ENCODE measurements at regions not wholly inside any gene's neighbourhood (a gene's known extent, or its start where the extent isn't known, plus 50 kb on each side); places are given as distances from the start of the nearest gene placed in this dataset.

DNA sequence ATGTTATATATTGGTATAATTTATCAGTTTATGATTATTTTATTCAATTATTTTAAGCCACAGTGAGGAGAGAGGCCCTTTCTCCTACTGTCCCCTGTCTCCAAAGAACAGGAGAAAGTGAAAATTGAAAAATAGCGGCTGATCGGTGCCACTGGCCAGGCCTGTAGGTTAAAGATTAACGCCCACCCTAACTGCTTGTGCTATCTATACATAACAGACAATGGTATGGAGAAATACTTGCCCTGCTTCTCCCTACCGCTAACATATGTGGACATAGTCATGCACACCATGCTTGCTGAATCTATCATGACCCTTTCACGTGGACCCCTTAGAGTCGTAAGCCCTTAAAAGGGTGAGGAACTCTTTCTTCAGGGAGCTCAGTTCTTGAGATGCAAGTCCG is 67.5 kb downstream of the EIF1AY start:
- H3K9me3 ChIP-seq = no peaks in the 10 kb centered on the region
- 51% methylated on average over 7 of the region's 7 CpGs for WGBS (ENCODE audit: missing lambda C conversion rate)
- CTCF ChIA-PET = no interaction called here
- H3K27ac ChIP-seq = no peak overlapping the region
- no peaks in the 10 kb centered on the region for H3K4me1 ChIP-seq
- FAIRE-seq (no peak), ATAC-seq (no peak), DNase-seq (ENCODE audit: low read depth in 1 of 2, low spot score in 1 of 2) (no peak)
- TF ChIP-seq EP300 (IDR thresholded peaks at IDR 0.05) = no peak
- TF ChIP-seq, protein P1, sequence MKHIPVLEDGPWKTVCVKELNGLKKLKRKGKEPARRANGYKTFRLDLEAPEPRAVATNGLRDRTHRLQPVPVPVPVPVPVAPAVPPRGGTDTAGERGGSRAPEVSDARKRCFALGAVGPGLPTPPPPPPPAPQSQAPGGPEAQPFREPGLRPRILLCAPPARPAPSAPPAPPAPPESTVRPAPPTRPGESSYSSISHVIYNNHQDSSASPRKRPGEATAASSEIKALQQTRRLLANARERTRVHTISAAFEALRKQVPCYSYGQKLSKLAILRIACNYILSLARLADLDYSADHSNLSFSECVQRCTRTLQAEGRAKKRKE (CRISPR knock-in tag; IDR thresholded peaks at IDR 0.05; ENCODE audit: low read depth) = no peak
- no peak for TF ChIP-seq RCOR1 (IDR thresholded peaks at IDR 0.05; ENCODE audit: low read depth, low read length)
- no peak for TF ChIP-seq EHF (CRISPR knock-in tag; IDR thresholded peaks at IDR 0.05)
- TF ChIP-seq, protein P2, sequence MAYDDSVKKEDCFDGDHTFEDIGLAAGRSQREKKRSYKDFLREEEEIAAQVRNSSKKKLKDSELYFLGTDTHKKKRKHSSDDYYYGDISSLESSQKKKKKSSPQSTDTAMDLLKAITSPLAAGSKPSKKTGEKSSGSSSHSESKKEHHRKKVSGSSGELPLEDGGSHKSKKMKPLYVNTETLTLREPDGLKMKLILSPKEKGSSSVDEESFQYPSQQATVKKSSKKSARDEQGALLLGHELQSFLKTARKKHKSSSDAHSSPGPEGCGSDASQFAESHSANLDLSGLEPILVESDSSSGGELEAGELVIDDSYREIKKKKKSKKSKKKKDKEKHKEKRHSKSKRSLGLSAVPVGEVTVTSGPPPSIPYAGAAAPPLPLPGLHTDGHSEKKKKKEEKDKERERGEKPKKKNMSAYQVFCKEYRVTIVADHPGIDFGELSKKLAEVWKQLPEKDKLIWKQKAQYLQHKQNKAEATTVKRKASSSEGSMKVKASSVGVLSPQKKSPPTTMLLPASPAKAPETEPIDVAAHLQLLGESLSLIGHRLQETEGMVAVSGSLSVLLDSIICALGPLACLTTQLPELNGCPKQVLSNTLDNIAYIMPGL (CRISPR knock-in tag; IDR thresholded peaks at IDR 0.05; ENCODE audit: borderline replicate concordance) = no peak
- no peak for TF ChIP-seq MAFK (IDR thresholded peaks at IDR 0.05; ENCODE audit: partially characterized antibody)
- TF ChIP-seq ESRRA (IDR thresholded peaks at IDR 0.05; ENCODE audit: borderline replicate concordance, low read length) = no peak
- no peak for TF ChIP-seq FOSB (CRISPR knock-in tag; IDR thresholded peaks at IDR 0.05)
- no peak for TF ChIP-seq CBX8 (IDR thresholded peaks at IDR 0.05)
- no peak for TF ChIP-seq HOXB13 (CRISPR knock-in tag; IDR thresholded peaks at IDR 0.05; ENCODE audit: low read depth)
- no peak for TF ChIP-seq TP53 (CRISPR knock-in tag; IDR thresholded peaks at IDR 0.05)
- TF ChIP-seq NR3C1 (IDR thresholded peaks at IDR 0.05) = no peak
- no peak for TF ChIP-seq HDAC2 (IDR thresholded peaks at IDR 0.05)
- no peak for TF ChIP-seq NPAS2 (CRISPR knock-in tag; IDR thresholded peaks at IDR 0.05; ENCODE audit: borderline replicate concordance)
- TF ChIP-seq FOSL2 (IDR thresholded peaks at IDR 0.05) = no peak
- TF ChIP-seq FOSL2 (CRISPR knock-in tag; IDR thresholded peaks at IDR 0.05) = no peak
- H3K4me2 ChIP-seq = no peak overlapping the region
- POLR2A ChIA-PET = no interaction called here
- no peak overlapping the region for H3K4me3 ChIP-seq

DNA sequence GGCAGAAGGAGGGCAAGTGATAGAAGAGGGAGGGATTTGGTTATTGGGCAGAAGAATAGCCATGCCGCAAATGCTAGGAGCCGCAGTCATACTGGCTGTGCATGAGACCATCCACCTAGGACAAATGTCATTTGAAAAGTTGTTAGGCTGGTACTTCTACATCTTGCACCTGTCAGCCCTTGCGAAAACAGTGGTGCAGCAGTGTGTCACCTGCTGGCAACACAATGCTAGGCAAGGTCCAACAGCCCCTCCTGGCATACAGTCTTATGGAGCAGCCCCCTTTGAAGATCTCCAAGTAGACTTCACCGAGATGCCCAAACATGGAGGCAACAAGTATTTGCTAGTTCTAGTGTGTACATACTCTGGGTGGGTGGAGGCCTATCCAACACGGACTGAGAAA is 72.7 kb downstream of the EIF1AY start:
- no peaks in the 10 kb centered on the region for H3K4me1 ChIP-seq
- no peak overlapping the region for H3K4me3 ChIP-seq
- no peaks in the 10 kb centered on the region for H3K9me3 ChIP-seq
- no peak for FAIRE-seq
- no peak overlapping the region for H3K27ac ChIP-seq
- ChIA-PET POLR2A (no interaction called here), CTCF (no interaction called here)
- H3K4me2 ChIP-seq = no peak overlapping the region
- DNase-seq (ENCODE audit: low read depth in 1 of 2, low spot score in 1 of 2) = no peak
- no peak for ATAC-seq
- 56% methylated on average over 3 of the region's 5 CpGs for WGBS (ENCODE audit: missing lambda C conversion rate)
- TF ChIP-seq FOXS1 (CRISPR knock-in tag; IDR thresholded peaks at IDR 0.05) (no peak), NR3C1 (IDR thresholded peaks at IDR 0.05) (no peak), MAFK (IDR thresholded peaks at IDR 0.05; ENCODE audit: partially characterized antibody) (no peak), GATA3 (IDR thresholded peaks at IDR 0.05; ENCODE audit: borderline replicate concordance) (no peak), MAZ (IDR thresholded peaks at IDR 0.05; ENCODE audit: borderline replicate concordance, low read depth, low read length) (no peak), KDM5A (IDR thresholded peaks at IDR 0.05) (no peak)
- TF ChIP-seq, protein P1 (CRISPR knock-in tag; IDR thresholded peaks at IDR 0.05; ENCODE audit: low read depth) = no peak
- TF ChIP-seq, protein P3, sequence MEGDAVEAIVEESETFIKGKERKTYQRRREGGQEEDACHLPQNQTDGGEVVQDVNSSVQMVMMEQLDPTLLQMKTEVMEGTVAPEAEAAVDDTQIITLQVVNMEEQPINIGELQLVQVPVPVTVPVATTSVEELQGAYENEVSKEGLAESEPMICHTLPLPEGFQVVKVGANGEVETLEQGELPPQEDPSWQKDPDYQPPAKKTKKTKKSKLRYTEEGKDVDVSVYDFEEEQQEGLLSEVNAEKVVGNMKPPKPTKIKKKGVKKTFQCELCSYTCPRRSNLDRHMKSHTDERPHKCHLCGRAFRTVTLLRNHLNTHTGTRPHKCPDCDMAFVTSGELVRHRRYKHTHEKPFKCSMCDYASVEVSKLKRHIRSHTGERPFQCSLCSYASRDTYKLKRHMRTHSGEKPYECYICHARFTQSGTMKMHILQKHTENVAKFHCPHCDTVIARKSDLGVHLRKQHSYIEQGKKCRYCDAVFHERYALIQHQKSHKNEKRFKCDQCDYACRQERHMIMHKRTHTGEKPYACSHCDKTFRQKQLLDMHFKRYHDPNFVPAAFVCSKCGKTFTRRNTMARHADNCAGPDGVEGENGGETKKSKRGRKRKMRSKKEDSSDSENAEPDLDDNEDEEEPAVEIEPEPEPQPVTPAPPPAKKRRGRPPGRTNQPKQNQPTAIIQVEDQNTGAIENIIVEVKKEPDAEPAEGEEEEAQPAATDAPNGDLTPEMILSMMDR (IDR thresholded peaks at IDR 0.05) = no peak
- TF ChIP-seq, protein P4, sequence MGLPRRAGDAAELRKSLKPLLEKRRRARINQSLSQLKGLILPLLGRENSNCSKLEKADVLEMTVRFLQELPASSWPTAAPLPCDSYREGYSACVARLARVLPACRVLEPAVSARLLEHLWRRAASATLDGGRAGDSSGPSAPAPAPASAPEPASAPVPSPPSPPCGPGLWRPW (IDR thresholded peaks at IDR 0.05) = no peak
- TF ChIP-seq, protein P5, sequence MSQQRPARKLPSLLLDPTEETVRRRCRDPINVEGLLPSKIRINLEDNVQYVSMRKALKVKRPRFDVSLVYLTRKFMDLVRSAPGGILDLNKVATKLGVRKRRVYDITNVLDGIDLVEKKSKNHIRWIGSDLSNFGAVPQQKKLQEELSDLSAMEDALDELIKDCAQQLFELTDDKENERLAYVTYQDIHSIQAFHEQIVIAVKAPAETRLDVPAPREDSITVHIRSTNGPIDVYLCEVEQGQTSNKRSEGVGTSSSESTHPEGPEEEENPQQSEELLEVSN (IDR thresholded peaks at IDR 0.05; ENCODE audit: borderline replicate concordance, low read depth) = no peak
